Adrenal gland (tissue), 9 donors: ENCODE measurements at regions not wholly inside any gene's neighbourhood (a gene's known extent, or its start where the extent isn't known, plus 50 kb on each side); places are given as distances from the start of the nearest gene placed in this dataset.

ENCODE experiments used
- DNase-seq, 7 donors: peaks; one replicate each; pipeline ENCODE4 v3.0.0-alpha.2; 2019 to 2020
- H3K27ac ChIP-seq, 5 donors: fragments of 200-600 bp; sonication (generic) in 4 of 5; 1 replicate in 3 of 5; 2 replicates in 2 of 5; pipeline versions ENCODE4 v1.5.1 to v1.8.0; 2016 to 2020; ENCODE audit warnings: mild to moderate bottlenecking in 1 of 5
- H3K27me3 ChIP-seq: fragments of 200-600 bp; 2 replicates; pipeline ENCODE4 v1.8.0; 2021
- H3K36me3 ChIP-seq, 2 donors: fragments of 200-600 bp; replicated peaks in 1 of 2; 1 replicate in 1 of 2; 2 replicates in 1 of 2; pipeline versions ENCODE4 v1.5.1 to v1.8.0; 2018 to 2022
- H3K4me1 ChIP-seq, 2 donors: fragments of 200-600 bp; replicated peaks in 1 of 2; 1 replicate in 1 of 2; 2 replicates in 1 of 2; pipeline versions ENCODE4 v1.5.1 to v1.8.0; 2018 to 2021
- H3K4me3 ChIP-seq, 4 donors: fragments of 200-600 bp; sonication (generic) in 3 of 4; one replicate each; pipeline ENCODE4 v1.5.1; 2016 to 2018
- H3K9me3 ChIP-seq, 3 donors: fragments of 200-600 bp; sonication (generic) in 1 of 3; replicated peaks in 1 of 3; 1 replicate in 2 of 3; 2 replicates in 1 of 3; pipeline versions ENCODE4 v1.5.1 to v1.8.0; 2016 to 2021
- CTCF ChIP-seq, 6 experiments: fragments of 450-650 bp in 4 of 6; fragments of 200-600 bp in 2 of 6; sonication (generic) in 1 of 6; IDR thresholded peaks; 1 replicate in 5 of 6; 2 replicates in 1 of 6; pipeline versions ENCODE4 v1.5.1 to v1.8.0; 2016 to 2021; ENCODE audit warnings: antibody characterized with exemption in 6 of 6, mild to moderate bottlenecking in 2 of 6, moderate library complexity in 1 of 6
- POLR2A ChIP-seq, 2 donors: fragments of 450-650 bp; IDR thresholded peaks; one replicate each; pipeline ENCODE4 v1.6.1; 2017; ENCODE audit warnings: antibody characterized with exemption in 2 of 2, mild to moderate bottlenecking in 2 of 2, moderate library complexity in 1 of 2
- WGBS, 4 donors: extraction: QIAGEN DNeasy Blood & Tissue Kit in 2 of 4; methylation state at CpG; one replicate each; pipeline versions ENCODE4 v1.1.5 to v1.1.7; 2013 to 2017; 5-methylcytosine and 5-hydroxymethylcytosine counted together
- intact Hi-C, 2 donors: fragments of 100-400 bp; cut with DNase I; formaldehyde crosslinking; loops; one replicate each; pipeline versions ENCODE4 v1.14.1 to v1.15.0; 2022 to 2023
- donor health status: healthy with polysubstance abuse.
- donor health status: Bipolar disorder and iron deficiency.
- donor health status: DM: yes; HTN: yes; CAD: no.
- donor health status: DM: no; HTN: no; CAD: no.
- donor health status: DM: no; HTN: no; CAD: no.

- DNase-seq, result no peak
- WGBS, 4 donors, result 60 to 94% (median 80%) methylated on average over 1 of the region's 1 CpG
- TF ChIP-seq POLR2A (IDR thresholded peaks at IDR 0.05) (no peak), CTCF (IDR thresholded peaks at IDR 0.05) (no peak)
- no peak overlapping the region for H3K4me3 ChIP-seq
- intact Hi-C loops, result no loop called here
- no peaks in the 10 kb centered on the region for H3K4me1 ChIP-seq
- no peak overlapping the region for H3K27ac ChIP-seq
- no peaks in the 10 kb centered on the region for H3K9me3 ChIP-seq
- no peaks in the 10 kb centered on the region for H3K36me3 ChIP-seq
- H3K27me3 ChIP-seq, result no peaks in the 10 kb centered on the region
Measured at GRCh38 chr6:100322886-100323285, 141.8 kb downstream of the SIM1 start.

- no peaks in the 10 kb centered on the region for H3K4me1 ChIP-seq
- no peak for DNase-seq
- no peaks in the 10 kb centered on the region for H3K9me3 ChIP-seq
- H3K27me3 ChIP-seq, result no peaks in the 10 kb centered on the region
- WGBS, 4 donors, result 56 to 77% (median 70%) methylated on average over 1 of the region's 1 CpG
- no peaks in the 10 kb centered on the region for H3K36me3 ChIP-seq
- no peak overlapping the region for H3K27ac ChIP-seq
- intact Hi-C loops, result no loop called here
- TF ChIP-seq POLR2A (IDR thresholded peaks at IDR 0.05) (no peak), CTCF (IDR thresholded peaks at IDR 0.05) (no peak)
- no peak overlapping the region for H3K4me3 ChIP-seq
Measured at GRCh38 chr6:100320686-100321085, 144.0 kb downstream of the SIM1 start.

GRCh38 chr6:100317031-100317430, 147.7 kb downstream of the SIM1 start:
- WGBS, 4 donors, result 6 to 18% (median 9%) methylated on average over 1 of the region's 1 CpG
- no peak for DNase-seq

GRCh38 chr6:100314186-100314585, 150.5 kb downstream of the SIM1 start:
- no peak for DNase-seq
- intact Hi-C loops, result no loop called here
- Histone ChIP-seq H3K9me3 (no peaks in the 10 kb centered on the region), H3K4me3 (no peak overlapping the region), H3K27me3 (no peaks in the 10 kb centered on the region), H3K36me3 (no peaks in the 10 kb centered on the region), H3K27ac (no peak overlapping the region), H3K4me1 (no peaks in the 10 kb centered on the region)
- TF ChIP-seq POLR2A (IDR thresholded peaks at IDR 0.05), result no peak
- TF ChIP-seq CTCF (IDR thresholded peaks at IDR 0.05), result no peak

More at GRCh38 chr6:100317031-100317430, 147.7 kb downstream of the SIM1 start:
- Histone ChIP-seq H3K4me1 (no peaks in the 10 kb centered on the region), H3K36me3 (no peaks in the 10 kb centered on the region), H3K27me3 (no peaks in the 10 kb centered on the region), H3K27ac (no peak overlapping the region), H3K4me3 (no peak overlapping the region), H3K9me3 (no peaks in the 10 kb centered on the region)
- TF ChIP-seq CTCF (IDR thresholded peaks at IDR 0.05), result no peak
- no peak for TF ChIP-seq POLR2A (IDR thresholded peaks at IDR 0.05)
- intact Hi-C loops, result no loop called here
